ENCODE measurements at regions not wholly inside any gene's neighbourhood (a gene's known extent, or its start where the extent isn't known, plus 50 kb on each side); places are given as distances from the start of the nearest gene placed in this dataset.

- in situ Hi-C loops (cut with HindIII; ENCODE audit: low sequenced_read_pairs) = no loop called here
These were observed 476.6 kb upstream of the MARCKS start for GRCh38 chr6:113380591-113380990.

- in situ Hi-C loops (cut with HindIII; ENCODE audit: low sequenced_read_pairs) = no loop called here
These were observed 475.9 kb upstream of the MARCKS start for GRCh38 chr6:113381232-113381631.

- in situ Hi-C loops (cut with HindIII; ENCODE audit: low sequenced_read_pairs) = no loop called here
These were observed 475.2 kb upstream of the MARCKS start for GRCh38 chr6:113381959-113382358.

- in situ Hi-C loops (cut with HindIII; ENCODE audit: low sequenced_read_pairs) = no loop called here
These were observed 473.4 kb upstream of the MARCKS start for GRCh38 chr6:113383701-113384100.

- in situ Hi-C loops (cut with HindIII; ENCODE audit: low sequenced_read_pairs) = no loop called here
These were observed 472.1 kb upstream of the MARCKS start for GRCh38 chr6:113385020-113385431.

- in situ Hi-C loops (cut with HindIII; ENCODE audit: low sequenced_read_pairs) = no loop called here
These were observed 468.1 kb upstream of the MARCKS start for GRCh38 chr6:113388996-113389395.

GRCh38 chr6:113392551-113393055, 464.5 kb upstream of the MARCKS start:
- in situ Hi-C loops (cut with HindIII; ENCODE audit: low sequenced_read_pairs) = no loop called here

- in situ Hi-C loops (cut with HindIII; ENCODE audit: low sequenced_read_pairs) = no loop called here
These were observed 462.9 kb upstream of the MARCKS start for GRCh38 chr6:113394216-113394615.

- in situ Hi-C loops (cut with HindIII; ENCODE audit: low sequenced_read_pairs) = no loop called here
These were observed 462.4 kb upstream of the MARCKS start for GRCh38 chr6:113394729-113395128.

GRCh38 chr6:113396730-113397129, 460.4 kb upstream of the MARCKS start:
- in situ Hi-C loops (cut with HindIII; ENCODE audit: low sequenced_read_pairs) = no loop called here

GRCh38 chr6:113397236-113397635, 459.9 kb upstream of the MARCKS start:
- in situ Hi-C loops (cut with HindIII; ENCODE audit: low sequenced_read_pairs) = no loop called here

GRCh38 chr6:113401231-113401630, 455.9 kb upstream of the MARCKS start:
- in situ Hi-C loops (cut with HindIII; ENCODE audit: low sequenced_read_pairs) = no loop called here

GRCh38 chr6:113402544-113402943, 454.6 kb upstream of the MARCKS start:
- in situ Hi-C loops (cut with HindIII; ENCODE audit: low sequenced_read_pairs) = no loop called here

- in situ Hi-C loops (cut with HindIII; ENCODE audit: low sequenced_read_pairs) = no loop called here
These were observed 453.1 kb upstream of the MARCKS start for GRCh38 chr6:113403966-113404595.

- in situ Hi-C loops (cut with HindIII; ENCODE audit: low sequenced_read_pairs) = no loop called here
These were observed 451.7 kb upstream of the MARCKS start for GRCh38 chr6:113405326-113406047.

GRCh38 chr6:113406048-113406695, 451.0 kb upstream of the MARCKS start:
- in situ Hi-C loops (cut with HindIII; ENCODE audit: low sequenced_read_pairs) = no loop called here

- in situ Hi-C loops (cut with HindIII; ENCODE audit: low sequenced_read_pairs) = no loop called here
These were observed 446.1 kb upstream of the MARCKS start for GRCh38 chr6:113411011-113411410.

- in situ Hi-C loops (cut with HindIII; ENCODE audit: low sequenced_read_pairs) = no loop called here
These were observed 444.4 kb upstream of the MARCKS start for GRCh38 chr6:113412589-113413357.

GRCh38 chr6:113414511-113414910, 442.6 kb upstream of the MARCKS start:
- in situ Hi-C loops (cut with HindIII; ENCODE audit: low sequenced_read_pairs) = no loop called here

GRCh38 chr6:113416170-113416569, 441.0 kb upstream of the MARCKS start:
- in situ Hi-C loops (cut with HindIII; ENCODE audit: low sequenced_read_pairs) = no loop called here

- in situ Hi-C loops (cut with HindIII; ENCODE audit: low sequenced_read_pairs) = no loop called here
These were observed 436.9 kb upstream of the MARCKS start for GRCh38 chr6:113420290-113420689.

Measured in endothelial cell of hepatic sinusoid (primary cell).